T-helper 2 cell (primary cell): ENCODE measurements at regions not wholly inside any gene's neighbourhood (a gene's known extent, or its start where the extent isn't known, plus 50 kb on each side); places are given as distances from the start of the nearest gene placed in this dataset.

ENCODE experiments used
- DNase-seq, 5 experiments: peaks; one replicate each; pipeline versions ENCODE4 v3.0.0 to v3.0.0-alpha.2; 2012 to 2022

- DNase-seq: no peak
Observed at GRCh38 chr15:95416576-95416975, 913.9 kb upstream of the NR2F2 start.

DNA sequence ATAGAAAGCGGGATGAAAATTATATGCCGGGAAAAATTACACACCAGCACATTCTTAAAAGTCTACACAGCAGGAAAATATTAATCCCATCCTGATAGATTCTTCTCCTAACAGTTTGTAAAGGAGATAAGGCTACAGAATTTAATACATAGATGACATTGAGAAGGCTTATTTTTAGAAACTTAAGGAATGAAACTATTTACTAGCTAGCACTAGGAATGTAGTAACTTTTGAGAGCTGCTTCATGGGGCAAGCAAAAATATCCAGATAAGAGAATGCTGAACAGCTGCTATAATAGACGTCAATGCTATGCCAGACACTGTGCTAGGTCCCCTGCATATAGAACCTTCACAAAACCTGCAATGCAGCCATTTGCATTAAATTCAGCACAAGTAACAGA lies 912.7 kb upstream of the NR2F2 start:
- DNase-seq: no peak

DNA sequence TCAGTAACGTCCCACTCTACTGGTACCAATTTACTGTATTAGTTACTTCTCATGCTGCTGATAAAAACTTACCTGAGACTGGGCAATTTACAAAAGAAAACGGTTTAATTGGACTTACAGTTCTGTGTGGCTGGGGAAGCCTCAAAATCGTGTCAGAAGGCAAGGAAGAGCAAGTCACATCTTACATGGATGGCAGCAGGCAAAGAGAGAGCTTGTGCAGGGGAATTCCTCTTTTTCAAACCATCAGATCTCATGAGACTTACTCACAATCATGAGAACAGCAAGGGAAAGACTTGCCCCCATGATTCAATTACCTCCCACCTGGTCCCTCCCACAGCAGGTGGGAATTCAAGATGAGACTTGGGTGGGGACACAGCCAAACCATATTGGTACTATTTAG lies 908.2 kb upstream of the NR2F2 start:
- no peak for DNase-seq

GRCh38 chr15:95425859-95426258 lies 904.6 kb upstream of the NR2F2 start:
- no peak for DNase-seq

GRCh38 chr15:95429345-95429744 lies 901.2 kb upstream of the NR2F2 start:
- no peak for DNase-seq

GRCh38 chr15:95431518-95431917 lies 899.0 kb upstream of the NR2F2 start:
- no peak for DNase-seq

DNA sequence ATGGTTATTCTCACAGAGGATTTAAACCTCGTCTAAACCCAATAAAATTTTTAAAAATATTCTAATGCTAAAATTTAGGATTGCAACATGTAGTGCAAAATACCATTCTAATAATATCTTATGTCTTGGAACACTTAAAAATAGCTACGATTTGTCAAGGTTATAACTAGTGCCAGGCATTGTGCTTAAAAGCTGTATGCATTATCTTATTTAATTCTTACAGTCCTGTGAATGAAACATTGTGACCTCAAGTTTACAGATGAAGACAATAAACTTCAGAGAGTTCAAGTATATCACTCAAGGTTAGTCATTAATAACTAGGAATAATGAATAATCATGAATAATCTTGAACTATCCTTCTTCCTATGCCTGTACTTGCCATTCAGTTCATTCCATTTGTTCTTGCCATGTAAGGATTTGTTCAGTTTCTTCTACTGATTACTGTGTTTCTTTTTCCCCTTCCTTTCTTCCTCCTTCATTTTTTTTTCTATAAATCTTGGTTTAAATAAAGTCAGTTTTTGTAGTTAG lies 897.6 kb upstream of the NR2F2 start:
- no peak for DNase-seq

- DNase-seq: no peak
Observed at GRCh38 chr15:95439922-95440376, 890.6 kb upstream of the NR2F2 start.

- no peak for DNase-seq
Observed at GRCh38 chr15:95440712-95441111, 889.8 kb upstream of the NR2F2 start.

GRCh38 chr15:95442107-95442719 lies 888.3 kb upstream of the NR2F2 start:
- DNase-seq: no peak

DNA sequence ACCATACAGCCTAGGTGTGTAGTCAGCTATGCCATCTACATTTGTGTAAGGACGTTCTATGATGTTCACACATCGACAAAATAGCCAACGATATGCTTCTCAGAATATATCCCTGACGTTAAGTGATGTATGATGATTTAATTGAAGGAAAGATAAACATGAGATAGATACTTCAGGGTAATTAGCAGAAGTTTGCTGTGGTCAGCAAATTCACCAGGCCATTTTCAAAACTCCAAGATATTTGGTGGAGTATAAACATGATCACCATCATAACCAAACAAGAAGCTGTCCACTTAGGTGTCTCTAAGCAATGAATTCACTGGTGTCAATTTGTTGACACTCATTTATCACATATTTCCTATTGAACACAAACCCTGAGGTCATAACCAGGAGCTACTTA lies 885.6 kb upstream of the NR2F2 start:
- no peak for DNase-seq

DNA sequence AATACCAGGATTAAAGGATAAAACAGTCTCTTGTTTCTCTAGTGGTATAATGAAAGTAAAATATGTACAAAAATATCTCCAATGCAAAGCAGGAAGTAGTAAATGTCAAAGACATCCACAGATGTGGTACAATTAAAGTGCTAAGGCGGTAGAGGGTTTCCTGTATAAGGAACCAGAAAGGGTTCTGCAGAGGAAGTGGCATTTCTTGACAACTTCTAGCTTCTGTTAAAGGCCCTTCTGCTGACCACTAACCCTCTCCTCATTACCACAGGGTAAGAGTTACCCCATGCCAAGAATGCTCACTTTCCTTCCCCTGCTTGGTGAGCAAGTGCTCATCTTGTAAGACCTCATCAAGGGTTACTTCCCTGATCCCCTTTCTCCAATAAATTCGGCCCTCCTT lies 883.6 kb upstream of the NR2F2 start:
- peak in 2 of 5 experiments; percentile 65 to 92 for DNase-seq

- DNase-seq: no peak
Observed at GRCh38 chr15:95447486-95447885, 883.0 kb upstream of the NR2F2 start.

DNA sequence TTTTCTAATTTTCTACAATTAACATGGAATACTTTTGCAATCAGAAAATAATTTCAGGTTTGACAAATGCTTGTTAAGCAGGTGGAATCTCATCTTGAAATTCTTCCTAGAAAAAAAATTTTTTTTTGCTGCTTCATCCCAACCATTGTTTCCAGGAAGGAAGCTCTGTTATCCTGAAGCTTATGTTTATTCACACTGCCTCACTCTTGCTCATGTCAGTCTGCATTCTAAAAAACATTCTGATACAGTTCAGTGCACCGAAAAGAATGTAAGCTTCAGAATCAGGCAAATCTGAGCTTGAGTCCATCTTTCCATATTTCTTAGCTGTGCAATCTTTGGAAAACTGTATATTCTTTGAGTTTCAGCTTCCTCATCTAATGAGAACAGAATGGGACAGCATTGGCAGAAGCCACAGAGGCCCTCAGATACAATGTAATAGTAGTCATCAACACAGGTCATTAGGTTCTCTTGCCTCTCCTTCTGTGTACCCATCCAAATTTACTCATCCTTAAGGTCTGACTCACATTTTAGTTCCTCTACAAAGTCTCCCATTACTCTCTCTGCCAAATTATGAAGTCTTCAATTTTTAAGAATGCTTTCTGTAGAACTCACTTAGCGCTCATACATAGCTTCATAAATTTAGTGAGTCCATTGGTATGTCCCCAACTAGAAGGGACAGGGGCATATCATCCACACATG lies 881.8 kb upstream of the NR2F2 start:
- DNase-seq: no peak

GRCh38 chr15:95449230-95449628 lies 881.3 kb upstream of the NR2F2 start:
- no peak for DNase-seq

- DNase-seq: no peak
Observed at GRCh38 chr15:95450413-95450812, 880.1 kb upstream of the NR2F2 start.

DNA sequence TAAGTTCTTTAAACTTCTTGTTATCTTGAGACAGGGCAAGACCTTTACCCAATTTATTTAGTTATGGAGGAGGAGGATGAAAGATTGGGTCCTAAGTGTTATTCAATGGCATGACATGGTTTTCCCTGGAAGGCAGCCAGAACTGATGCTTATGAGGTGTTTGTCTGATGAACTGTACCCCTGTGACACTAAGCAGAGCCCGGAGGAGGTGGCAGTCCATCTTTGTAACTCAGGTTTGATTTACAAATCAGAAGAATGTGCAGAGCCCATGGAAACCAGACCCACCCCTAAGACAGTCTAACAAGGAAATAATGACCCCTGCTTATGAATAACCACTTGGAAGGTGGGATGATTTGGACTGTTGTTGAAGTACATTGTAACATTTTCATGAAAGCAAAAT lies 878.6 kb upstream of the NR2F2 start:
- DNase-seq: no peak

DNA sequence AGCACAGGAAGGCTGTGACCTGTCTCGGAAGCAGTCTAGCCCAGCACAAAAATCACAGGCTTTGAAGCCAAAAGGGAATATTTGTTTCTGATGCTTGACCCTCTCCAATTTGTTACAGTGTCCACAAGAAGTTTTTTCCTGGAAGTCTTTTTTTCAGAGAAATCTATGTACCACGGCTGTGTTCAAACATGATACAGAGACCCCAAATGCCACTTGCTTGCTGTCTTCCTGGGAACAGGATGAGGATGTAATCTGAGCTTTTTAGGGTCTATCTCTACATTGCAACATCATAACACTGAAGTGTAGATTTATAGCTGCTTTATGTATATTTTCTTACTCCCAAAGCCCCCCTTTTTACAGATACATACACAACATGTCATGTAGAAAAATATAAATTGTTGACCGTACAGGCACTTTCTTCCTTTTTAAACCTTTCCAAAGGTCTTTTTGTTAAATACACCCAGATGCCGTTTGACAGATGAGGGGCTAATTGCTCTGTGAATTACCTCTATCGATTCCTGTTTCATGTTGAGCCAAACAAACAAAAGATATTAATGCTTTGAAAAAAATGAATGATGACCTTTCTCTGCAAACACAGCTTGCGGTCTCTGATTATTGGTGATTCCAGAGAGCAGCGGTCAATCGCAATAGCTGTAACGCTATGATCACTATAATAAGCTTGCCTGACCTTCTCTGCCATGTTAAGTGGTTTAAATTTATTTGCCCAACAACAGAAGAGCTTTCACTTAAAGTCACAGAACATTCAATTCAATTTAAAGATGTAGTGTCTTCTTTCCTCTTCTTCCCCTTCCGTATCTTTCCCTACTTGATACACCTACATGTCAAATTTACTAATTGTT lies 875.9 kb upstream of the NR2F2 start:
- no peak for DNase-seq

GRCh38 chr15:95457520-95457919 lies 873.0 kb upstream of the NR2F2 start:
- no peak for DNase-seq

- no peak for DNase-seq
Observed at GRCh38 chr15:95458721-95459120, 871.8 kb upstream of the NR2F2 start.

DNA sequence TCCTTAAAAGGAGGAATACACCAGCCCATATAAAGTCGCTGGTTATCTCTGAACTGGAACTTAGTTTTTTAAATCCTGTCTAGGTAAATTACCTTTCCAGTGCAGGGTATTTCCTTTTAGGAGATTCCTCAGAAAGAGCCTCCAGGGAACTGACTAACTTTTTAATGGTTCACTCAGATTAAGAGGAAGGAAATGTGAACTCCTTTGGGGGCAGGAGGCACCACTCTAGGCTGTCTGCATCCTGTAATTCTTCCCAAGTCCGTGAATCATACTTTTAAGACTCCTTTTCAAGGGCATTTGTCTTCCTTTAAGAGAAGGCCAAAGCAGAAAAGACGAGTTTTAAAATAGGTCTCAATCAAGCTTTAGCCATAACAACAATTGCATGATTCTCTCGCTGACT lies 871.2 kb upstream of the NR2F2 start:
- no peak for DNase-seq

DNA sequence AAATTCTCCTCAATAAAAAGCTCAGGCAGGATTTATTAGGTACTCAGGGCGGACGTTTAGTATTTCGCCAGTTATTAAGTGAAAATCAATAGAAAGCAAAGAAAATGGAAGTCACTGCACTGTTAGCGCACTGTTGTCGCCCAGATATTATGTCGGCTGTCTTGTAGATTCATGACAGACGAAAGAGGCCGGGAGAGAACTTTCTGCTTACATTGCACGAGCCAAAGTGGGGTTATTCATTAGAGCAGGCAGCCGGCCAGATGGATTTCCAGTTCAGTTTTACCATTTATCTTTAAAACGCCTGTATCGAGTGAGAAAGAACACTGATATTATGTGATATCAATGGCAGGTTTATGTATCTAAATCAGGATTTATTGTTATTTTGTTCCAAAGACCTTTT lies 866.0 kb upstream of the NR2F2 start:
- no peak for DNase-seq

GRCh38 chr15:95468820-95469219 lies 861.7 kb upstream of the NR2F2 start:
- no peak for DNase-seq
